Lung (tissue), 11 donors: ENCODE measurements at regions not wholly inside any gene's neighbourhood (a gene's known extent, or its start where the extent isn't known, plus 50 kb on each side); places are given as distances from the start of the nearest gene placed in this dataset.
A peak's percentile ranks its signal among the peaks of the same experiment; 100 is the strongest.

Experiments used
- ATAC-seq: fragments of 200-7000 bp; cut with Tn5 transposase; one replicate; pipeline ENCODE4 v1.9.1; 2020; ENCODE audit warnings: moderate number of reproducible peaks; ENCODE audit not compliant: insufficient read depth, low FRiP score
- DNase-seq, 3 donors: peaks; one replicate each; pipeline ENCODE4 v3.0.0-alpha.2; 2013 to 2017
- H3K27ac ChIP-seq, 2 donors: one replicate each; pipeline ENCODE4 v1.5.1; 2013; ENCODE audit warnings: mild to moderate bottlenecking in 2 of 2, moderate library complexity in 2 of 2, control low read depth in 1 of 2, inconsistent platforms in 1 of 2, low read depth in 1 of 2, low read length in 1 of 2
- H3K27me3 ChIP-seq, 3 donors: one replicate each; pipeline ENCODE4 v1.5.1; 2013; ENCODE audit warnings: low read length in 2 of 3; ENCODE audit not compliant: control insufficient read depth in 3 of 3, insufficient read depth in 3 of 3
- H3K36me3 ChIP-seq, 4 donors: one replicate each; pipeline ENCODE4 v1.5.1; 2013; ENCODE audit warnings: low read length in 4 of 4, mild to moderate bottlenecking in 1 of 4, moderate library complexity in 1 of 4; ENCODE audit not compliant: control insufficient read depth in 4 of 4, insufficient read depth in 4 of 4
- H3K4me1 ChIP-seq, 5 donors: one replicate each; pipeline ENCODE4 v1.5.1; 2013; ENCODE audit warnings: low read length in 5 of 5, mild to moderate bottlenecking in 2 of 5, moderate library complexity in 1 of 5; ENCODE audit not compliant: control insufficient read depth in 5 of 5, insufficient read depth in 5 of 5
- H3K4me3 ChIP-seq: one replicate; pipeline ENCODE4 v1.5.1; 2013; ENCODE audit warnings: mild to moderate bottlenecking, control low read depth, moderate library complexity
- H3K9ac ChIP-seq, 2 donors: one replicate each; pipeline ENCODE4 v1.5.1; 2013; ENCODE audit warnings: low read length in 2 of 2, control low read depth in 1 of 2; ENCODE audit not compliant: insufficient read depth in 1 of 2
- H3K9me3 ChIP-seq, 4 donors: one replicate each; pipeline ENCODE4 v1.5.1; 2013; ENCODE audit warnings: low read length in 3 of 4, mild to moderate bottlenecking in 1 of 4, moderate library complexity in 1 of 4; ENCODE audit not compliant: control insufficient read depth in 4 of 4, insufficient read depth in 3 of 4
- WGBS, 2 donors: extraction: QIAGEN DNeasy Blood & Tissue Kit; methylation state at CpG; one replicate each; pipeline ENCODE4 v1.1.7; 2013; 5-methylcytosine and 5-hydroxymethylcytosine counted together
- TF ChIP-seq, protein P1 (sequence below): IDR thresholded peaks from 2 replicates; pipeline ENCODE4 v1.5.1; 2012; ENCODE audit warnings: mild to moderate bottlenecking; ENCODE audit errors: control extremely low read depth, extremely low read depth
- donor health status: control.
- donor health status: control.
- donor health status: Bipolar disorder and iron deficiency.
- donor health status: healthy.
- donor health status: DM: yes; HTN: yes; CAD: no.

GRCh38 chr11:91694331-91694730 is 530.3 kb upstream of the FAT3 start:
- no peaks in the 10 kb centered on the region for H3K36me3 ChIP-seq
- H3K4me1 ChIP-seq: peaks cover 0 to 6% (median 0%) of the 10 kb centered on the region in 5 donors
- DNase-seq (no peak), ATAC-seq (no peak)
- H3K4me3 ChIP-seq: no peak overlapping the region
- no peaks in the 10 kb centered on the region for H3K9me3 ChIP-seq
- no peak overlapping the region for H3K27ac ChIP-seq
- 47 to 59% methylated on average over 1 of the region's 1 CpG for WGBS, 2 donors
- TF ChIP-seq, protein P1, sequence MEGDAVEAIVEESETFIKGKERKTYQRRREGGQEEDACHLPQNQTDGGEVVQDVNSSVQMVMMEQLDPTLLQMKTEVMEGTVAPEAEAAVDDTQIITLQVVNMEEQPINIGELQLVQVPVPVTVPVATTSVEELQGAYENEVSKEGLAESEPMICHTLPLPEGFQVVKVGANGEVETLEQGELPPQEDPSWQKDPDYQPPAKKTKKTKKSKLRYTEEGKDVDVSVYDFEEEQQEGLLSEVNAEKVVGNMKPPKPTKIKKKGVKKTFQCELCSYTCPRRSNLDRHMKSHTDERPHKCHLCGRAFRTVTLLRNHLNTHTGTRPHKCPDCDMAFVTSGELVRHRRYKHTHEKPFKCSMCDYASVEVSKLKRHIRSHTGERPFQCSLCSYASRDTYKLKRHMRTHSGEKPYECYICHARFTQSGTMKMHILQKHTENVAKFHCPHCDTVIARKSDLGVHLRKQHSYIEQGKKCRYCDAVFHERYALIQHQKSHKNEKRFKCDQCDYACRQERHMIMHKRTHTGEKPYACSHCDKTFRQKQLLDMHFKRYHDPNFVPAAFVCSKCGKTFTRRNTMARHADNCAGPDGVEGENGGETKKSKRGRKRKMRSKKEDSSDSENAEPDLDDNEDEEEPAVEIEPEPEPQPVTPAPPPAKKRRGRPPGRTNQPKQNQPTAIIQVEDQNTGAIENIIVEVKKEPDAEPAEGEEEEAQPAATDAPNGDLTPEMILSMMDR: no peak
- no peaks in the 10 kb centered on the region for H3K27me3 ChIP-seq
- H3K9ac ChIP-seq: no peak overlapping the region

DNA sequence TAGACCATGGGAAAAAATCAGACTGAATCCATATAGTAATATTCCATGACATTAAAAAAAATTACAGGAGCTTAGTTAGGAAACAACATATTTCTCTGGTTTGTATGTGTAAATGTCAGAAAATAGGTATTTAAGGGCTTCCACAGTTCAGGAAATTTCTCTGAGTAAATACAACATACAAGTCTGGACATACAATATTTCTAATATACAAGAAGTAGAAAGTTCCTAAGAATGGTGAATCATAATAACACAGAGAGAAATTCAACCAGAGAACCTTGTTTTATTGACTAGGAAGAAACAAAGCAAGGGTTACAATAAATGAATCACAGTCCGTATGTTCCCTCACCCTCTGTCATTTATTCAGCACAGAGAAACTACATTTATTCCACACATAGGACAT is 532.7 kb upstream of the FAT3 start:
- WGBS, 2 donors: 90 to 94% methylated on average over 1 of the region's 1 CpG

GRCh38 chr11:91688672-91689071 is 535.9 kb upstream of the FAT3 start:
- no peak overlapping the region for H3K4me3 ChIP-seq
- TF ChIP-seq, protein P1: no peak
- H3K27ac ChIP-seq: no peak overlapping the region
- H3K9ac ChIP-seq: no peak overlapping the region
- no peaks in the 10 kb centered on the region for H3K9me3 ChIP-seq
- no peak for ATAC-seq
- no peaks in the 10 kb centered on the region for H3K4me1 ChIP-seq
- no peak for DNase-seq
- no peaks in the 10 kb centered on the region for H3K36me3 ChIP-seq
- no peaks in the 10 kb centered on the region for H3K27me3 ChIP-seq
- 89% methylated on average over 1 of the region's 1 CpG for WGBS, 2 donors

More for the DNA sequence above, 532.7 kb upstream of the FAT3 start:
- H3K4me1 ChIP-seq: peaks cover 0 to 6% (median 0%) of the 10 kb centered on the region in 5 donors
- no peak for DNase-seq
- ATAC-seq: no peak
- H3K9ac ChIP-seq: no peak overlapping the region
- no peaks in the 10 kb centered on the region for H3K9me3 ChIP-seq
- TF ChIP-seq, protein P1: no peak
- H3K4me3 ChIP-seq: no peak overlapping the region
- no peaks in the 10 kb centered on the region for H3K36me3 ChIP-seq
- H3K27me3 ChIP-seq: no peaks in the 10 kb centered on the region
- no peak overlapping the region for H3K27ac ChIP-seq

DNA sequence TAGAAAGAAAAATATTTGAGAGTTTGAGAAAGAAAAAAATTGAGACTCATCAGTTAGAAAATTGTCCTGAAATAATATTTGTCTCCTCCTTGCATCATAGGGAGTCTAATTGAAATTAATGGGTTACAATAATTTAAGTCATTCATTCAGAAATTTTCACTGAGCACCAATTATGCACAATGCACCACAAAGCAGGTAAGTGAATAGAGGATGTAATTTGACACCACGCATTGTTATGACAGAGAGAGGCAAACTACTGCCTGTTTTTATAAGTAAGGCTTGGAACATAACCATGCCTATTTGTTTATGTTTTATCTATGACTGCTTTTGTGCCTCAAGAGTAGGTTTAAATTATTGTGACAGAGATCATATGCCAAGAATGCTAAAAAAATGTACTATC is 537.9 kb upstream of the FAT3 start:
- Histone ChIP-seq H3K36me3 (no peaks in the 10 kb centered on the region), H3K4me3 (no peak overlapping the region), H3K9me3 (no peaks in the 10 kb centered on the region), H3K9ac (no peak overlapping the region), H3K4me1 (no peaks in the 10 kb centered on the region), H3K27me3 (no peaks in the 10 kb centered on the region), H3K27ac (no peak overlapping the region)
- TF ChIP-seq, protein P1: no peak
- no peak for ATAC-seq
- DNase-seq: peak in 2 of 3 donors; percentile 7 to 13
- WGBS, 2 donors: 71 to 78% methylated on average over 1 of the region's 1 CpG
